ENCODE measurements at regions not wholly inside any gene's neighbourhood (a gene's known extent, or its start where the extent isn't known, plus 50 kb on each side); places are given as distances from the start of the nearest gene placed in this dataset.

DNA sequence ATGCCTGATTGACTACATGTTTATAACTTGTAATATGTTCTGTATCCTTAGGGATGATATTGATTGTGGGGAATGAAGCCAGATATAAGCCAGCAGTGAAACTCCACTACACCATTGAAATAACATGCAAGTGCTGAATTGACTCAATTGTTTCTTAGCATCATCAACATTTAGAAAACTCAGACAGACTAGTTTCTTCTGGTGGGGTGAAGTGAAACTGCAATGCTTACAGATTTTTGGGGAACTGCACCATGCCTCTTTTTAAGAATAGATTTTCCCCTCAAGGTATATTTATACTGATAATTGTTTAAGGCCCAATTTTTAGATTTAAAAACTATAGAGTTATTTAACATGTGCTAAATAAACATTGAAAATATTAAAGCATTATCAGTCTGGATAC lies 1044.6 kb upstream of the EYS start:
- TF ChIP-seq, protein P1, sequence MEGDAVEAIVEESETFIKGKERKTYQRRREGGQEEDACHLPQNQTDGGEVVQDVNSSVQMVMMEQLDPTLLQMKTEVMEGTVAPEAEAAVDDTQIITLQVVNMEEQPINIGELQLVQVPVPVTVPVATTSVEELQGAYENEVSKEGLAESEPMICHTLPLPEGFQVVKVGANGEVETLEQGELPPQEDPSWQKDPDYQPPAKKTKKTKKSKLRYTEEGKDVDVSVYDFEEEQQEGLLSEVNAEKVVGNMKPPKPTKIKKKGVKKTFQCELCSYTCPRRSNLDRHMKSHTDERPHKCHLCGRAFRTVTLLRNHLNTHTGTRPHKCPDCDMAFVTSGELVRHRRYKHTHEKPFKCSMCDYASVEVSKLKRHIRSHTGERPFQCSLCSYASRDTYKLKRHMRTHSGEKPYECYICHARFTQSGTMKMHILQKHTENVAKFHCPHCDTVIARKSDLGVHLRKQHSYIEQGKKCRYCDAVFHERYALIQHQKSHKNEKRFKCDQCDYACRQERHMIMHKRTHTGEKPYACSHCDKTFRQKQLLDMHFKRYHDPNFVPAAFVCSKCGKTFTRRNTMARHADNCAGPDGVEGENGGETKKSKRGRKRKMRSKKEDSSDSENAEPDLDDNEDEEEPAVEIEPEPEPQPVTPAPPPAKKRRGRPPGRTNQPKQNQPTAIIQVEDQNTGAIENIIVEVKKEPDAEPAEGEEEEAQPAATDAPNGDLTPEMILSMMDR (IDR thresholded peaks at IDR 0.05; ENCODE audit: extremely low read depth, missing control alignments): no peak
- DNase-seq (ENCODE audit: low spot score): no peak

DNA sequence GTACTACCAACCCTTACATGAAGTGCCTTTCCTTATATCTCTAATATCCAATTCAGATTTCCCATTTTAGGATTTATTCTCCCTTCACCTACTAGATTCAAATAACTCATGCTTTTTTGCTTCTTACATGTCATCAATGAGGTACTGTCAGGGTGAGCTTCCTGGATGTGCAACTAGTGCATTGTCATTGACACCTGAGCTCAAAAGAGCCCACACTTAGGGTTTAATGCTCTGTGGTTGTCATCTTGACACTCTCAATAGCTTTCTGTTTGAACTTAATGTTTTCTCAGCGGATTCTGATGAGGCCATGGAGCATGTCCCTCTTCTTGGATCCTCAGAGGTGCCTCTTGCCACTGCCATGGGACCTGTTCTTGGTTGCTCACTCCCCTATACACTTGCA lies 1033.3 kb upstream of the EYS start:
- TF ChIP-seq, protein P1 (IDR thresholded peaks at IDR 0.05; ENCODE audit: extremely low read depth, missing control alignments): no peak
- no peak for DNase-seq (ENCODE audit: low spot score)

DNA sequence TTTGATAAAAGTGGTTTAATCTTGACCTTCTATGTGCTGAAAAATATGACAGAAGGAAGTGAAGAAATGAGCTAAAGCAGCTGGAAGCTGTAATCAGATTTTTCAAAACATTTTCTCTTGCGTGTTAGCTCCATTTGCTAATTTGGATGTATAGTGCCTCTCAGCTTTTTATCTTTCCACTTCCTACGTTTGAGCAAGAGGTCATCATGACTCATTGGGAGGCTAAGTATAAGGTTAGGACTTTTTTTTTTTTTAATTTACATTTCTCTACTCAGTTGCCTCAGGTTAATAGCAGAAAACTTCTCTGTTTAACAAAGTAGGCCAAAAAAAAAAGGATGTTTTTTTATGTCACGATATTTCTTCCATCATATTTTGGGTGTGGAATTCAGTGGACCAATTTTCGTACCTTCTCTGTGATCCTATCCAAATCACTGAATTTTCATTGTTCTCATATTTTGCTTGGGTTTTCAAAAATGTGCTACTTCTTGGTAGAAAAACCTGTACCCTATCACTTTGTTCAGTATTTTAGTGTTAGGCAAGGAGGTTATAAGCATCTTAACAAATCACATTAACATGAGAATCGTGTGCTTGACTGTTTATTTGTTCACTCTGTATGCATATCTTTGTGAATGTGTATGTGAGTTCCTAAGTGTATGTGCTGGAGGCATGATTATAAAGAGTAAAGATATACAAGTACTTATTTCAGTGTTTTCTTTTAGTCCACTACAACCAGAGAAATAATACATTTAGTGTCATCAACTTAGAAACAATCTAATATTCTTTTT lies 1028.3 kb upstream of the EYS start:
- DNase-seq (ENCODE audit: low spot score): no peak
- TF ChIP-seq, protein P1 (IDR thresholded peaks at IDR 0.05; ENCODE audit: extremely low read depth, missing control alignments): no peak

DNA sequence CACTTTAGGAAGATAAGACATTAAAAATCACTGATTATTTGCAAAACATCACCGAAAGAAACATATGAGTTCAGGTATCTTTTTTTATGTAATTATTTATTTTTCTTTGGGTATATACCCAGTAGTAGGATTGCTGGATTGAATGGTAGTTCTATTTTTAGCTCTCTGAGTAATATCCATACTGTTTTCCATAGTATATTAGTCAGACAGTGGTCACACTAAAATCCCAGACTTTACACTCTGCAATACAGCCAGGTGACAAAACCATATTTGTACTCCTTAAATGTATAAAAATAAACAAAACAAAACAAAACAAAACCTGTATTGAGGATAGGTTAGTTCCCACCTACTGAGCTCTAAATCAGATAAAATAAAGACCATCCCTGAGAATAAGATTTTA lies 1024.3 kb upstream of the EYS start:
- DNase-seq (ENCODE audit: low spot score): no peak

DNA sequence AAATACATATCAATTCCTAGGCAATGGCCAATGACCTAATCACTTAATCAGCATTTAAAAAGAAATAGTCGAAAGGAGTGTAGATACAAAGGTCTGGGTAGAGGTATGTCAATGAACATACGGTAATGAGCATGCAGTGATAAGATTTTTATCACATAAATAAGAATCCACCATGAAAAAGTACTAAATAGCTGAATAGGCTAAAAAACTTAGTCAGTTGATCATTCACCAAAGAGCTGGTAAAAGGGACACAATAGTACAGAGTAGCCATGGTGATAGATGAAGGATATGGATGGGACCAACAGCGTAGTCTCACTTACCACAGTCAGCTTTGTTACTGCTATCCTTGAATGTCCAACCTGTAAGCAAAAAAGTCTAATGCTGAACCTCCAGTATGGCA lies 1018.6 kb upstream of the EYS start:
- TF ChIP-seq, protein P1 (IDR thresholded peaks at IDR 0.05; ENCODE audit: extremely low read depth, missing control alignments): no peak
- no peak for DNase-seq (ENCODE audit: low spot score)

More for the DNA sequence above, 1024.3 kb upstream of the EYS start:
- TF ChIP-seq, protein P1 (IDR thresholded peaks at IDR 0.05; ENCODE audit: extremely low read depth, missing control alignments): no peak

DNA sequence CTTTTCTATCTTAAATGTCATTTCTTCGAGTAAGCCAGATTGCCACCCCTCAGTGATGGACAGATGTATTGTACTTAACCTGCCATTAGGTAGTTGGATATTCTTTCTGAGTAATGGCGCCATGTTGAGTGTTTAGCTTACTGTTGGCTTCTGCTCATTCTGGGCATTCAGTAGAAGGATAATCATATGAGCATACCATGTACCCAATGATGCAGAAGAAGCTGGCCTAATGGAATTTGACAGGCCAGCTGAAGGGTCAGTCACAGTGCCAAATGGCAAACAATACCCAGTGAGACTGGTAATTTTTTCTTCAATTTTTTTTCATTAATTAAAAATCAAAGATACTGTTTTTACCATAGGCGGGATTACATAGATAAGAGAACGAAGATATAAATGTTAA lies 1010.8 kb upstream of the EYS start:
- TF ChIP-seq, protein P1 (IDR thresholded peaks at IDR 0.05; ENCODE audit: extremely low read depth, missing control alignments): no peak
- DNase-seq (ENCODE audit: low spot score): no peak

DNA sequence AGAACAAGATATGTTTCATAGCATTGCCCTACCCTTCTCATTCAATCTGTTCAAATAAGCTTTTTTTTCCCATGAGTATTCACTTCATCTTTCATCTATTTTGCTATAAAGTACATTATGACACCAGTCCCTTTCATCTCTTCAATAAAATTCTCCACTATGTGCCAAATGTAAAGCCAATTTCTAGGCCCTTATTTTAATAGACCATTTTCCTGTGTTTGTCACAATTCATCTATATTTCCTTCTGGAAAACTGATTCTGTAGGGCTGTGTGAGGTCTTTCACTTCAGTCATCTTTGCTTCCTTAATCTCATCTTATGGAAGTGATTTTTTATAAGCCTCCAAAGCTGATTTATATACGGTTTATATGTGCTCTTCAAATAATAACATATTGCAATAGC lies 992.4 kb upstream of the EYS start:
- TF ChIP-seq, protein P1 (IDR thresholded peaks at IDR 0.05; ENCODE audit: extremely low read depth, missing control alignments): no peak

More for the DNA sequence above, 992.4 kb upstream of the EYS start:
- DNase-seq (ENCODE audit: low spot score): no peak

All from GM20000 (cell line).